ENCODE measurements at regions not wholly inside any gene's neighbourhood (a gene's known extent, or its start where the extent isn't known, plus 50 kb on each side); places are given as distances from the start of the nearest gene placed in this dataset.

GRCh38 chr10:36351159-36351558 is 709.1 kb upstream of the FZD8 start:
- DNase-seq: no peak

- DNase-seq: no peak
Observed at GRCh38 chr10:36349445-36350078, 707.5 kb upstream of the FZD8 start.

- DNase-seq: no peak
Observed at GRCh38 chr10:36345807-36346206, 703.7 kb upstream of the FZD8 start.

- no peak for DNase-seq
Observed at GRCh38 chr10:36345175-36345533, 703.1 kb upstream of the FZD8 start.

- DNase-seq: no peak
Observed at GRCh38 chr10:36344240-36345174, 702.4 kb upstream of the FZD8 start.

- DNase-seq: no peak
Observed at GRCh38 chr10:36342781-36343180, 700.7 kb upstream of the FZD8 start.

- no peak for DNase-seq
Observed at GRCh38 chr10:36341471-36341870, 699.4 kb upstream of the FZD8 start.

- DNase-seq: no peak
Observed at GRCh38 chr10:36336315-36336714, 694.2 kb upstream of the FZD8 start.

- DNase-seq: no peak
Observed at GRCh38 chr10:36333446-36333845, 691.4 kb upstream of the FZD8 start.

- DNase-seq: no peak
Observed at GRCh38 chr10:36332926-36333325, 690.8 kb upstream of the FZD8 start.

GRCh38 chr10:36331121-36331520 is 689.0 kb upstream of the FZD8 start:
- no peak for DNase-seq

- DNase-seq: no peak
Observed at GRCh38 chr10:36325815-36326214, 683.7 kb upstream of the FZD8 start.

GRCh38 chr10:36324831-36325230 is 682.7 kb upstream of the FZD8 start:
- DNase-seq: no peak

GRCh38 chr10:36313142-36313541 is 671.0 kb upstream of the FZD8 start:
- no peak for DNase-seq

GRCh38 chr10:36303896-36304295 is 661.8 kb upstream of the FZD8 start:
- DNase-seq: no peak

GRCh38 chr10:36302086-36302485 is 660.0 kb upstream of the FZD8 start:
- no peak for DNase-seq

GRCh38 chr10:36301539-36301938 is 659.4 kb upstream of the FZD8 start:
- DNase-seq: no peak

GRCh38 chr10:36301139-36301538 is 659.0 kb upstream of the FZD8 start:
- no peak for DNase-seq

- no peak for DNase-seq
Observed at GRCh38 chr10:36283827-36284226, 641.7 kb upstream of the FZD8 start.

- no peak for DNase-seq
Observed at GRCh38 chr10:36281831-36282331, 639.8 kb upstream of the FZD8 start.

- DNase-seq: no peak
Observed at GRCh38 chr10:36280890-36281499, 638.9 kb upstream of the FZD8 start.

- DNase-seq: no peak
Observed at GRCh38 chr10:36280321-36280741, 638.2 kb upstream of the FZD8 start.

- DNase-seq: no peak
Observed at GRCh38 chr10:36278176-36278575, 636.1 kb upstream of the FZD8 start.

GRCh38 chr10:36277459-36277858 is 635.4 kb upstream of the FZD8 start:
- DNase-seq: no peak
